Omental fat pad (tissue), 3 donors: ENCODE measurements at regions not wholly inside any gene's neighbourhood (a gene's known extent, or its start where the extent isn't known, plus 50 kb on each side); places are given as distances from the start of the nearest gene placed in this dataset.

Experiments used
- ATAC-seq: fragments of 150-250 bp; one replicate; pipeline ENCODE4 v1.9.1; 2016; ENCODE audit warnings: mild to moderate bottlenecking, moderate library complexity; ENCODE audit not compliant: low FRiP score
- DNase-seq: peaks from one replicate; pipeline ENCODE4 v3.0.0-alpha.2; 2019; ENCODE audit warnings: low spot score
- TF ChIP-seq, protein P1 (sequence below), 3 donors: fragments of 450-650 bp; IDR thresholded peaks; one replicate each; pipeline ENCODE4 v1.5.1; 2016 to 2017; ENCODE audit warnings: antibody characterized with exemption in 3 of 3, mild to moderate bottlenecking in 3 of 3, moderate library complexity in 2 of 3

DNA sequence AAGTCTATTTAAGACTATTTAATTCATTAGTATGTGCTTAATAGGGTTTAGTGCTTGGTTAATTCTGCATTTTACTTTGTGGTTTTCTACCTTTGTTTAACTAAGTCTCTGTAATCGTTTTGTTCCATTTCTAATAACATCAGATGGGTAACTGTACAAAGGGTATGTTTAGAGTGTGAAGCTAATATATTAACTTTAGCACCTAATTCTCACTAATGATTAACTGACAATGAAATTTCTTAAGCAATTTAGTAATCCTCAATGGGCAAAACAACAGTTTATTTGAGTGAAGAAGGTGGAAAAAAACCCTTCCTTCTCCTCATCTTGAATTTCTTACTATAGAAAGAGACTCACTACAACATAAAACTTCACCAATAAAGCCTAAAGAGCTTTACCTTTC is 448.1 kb upstream of the MIR17HG start:
- TF ChIP-seq, protein P1, sequence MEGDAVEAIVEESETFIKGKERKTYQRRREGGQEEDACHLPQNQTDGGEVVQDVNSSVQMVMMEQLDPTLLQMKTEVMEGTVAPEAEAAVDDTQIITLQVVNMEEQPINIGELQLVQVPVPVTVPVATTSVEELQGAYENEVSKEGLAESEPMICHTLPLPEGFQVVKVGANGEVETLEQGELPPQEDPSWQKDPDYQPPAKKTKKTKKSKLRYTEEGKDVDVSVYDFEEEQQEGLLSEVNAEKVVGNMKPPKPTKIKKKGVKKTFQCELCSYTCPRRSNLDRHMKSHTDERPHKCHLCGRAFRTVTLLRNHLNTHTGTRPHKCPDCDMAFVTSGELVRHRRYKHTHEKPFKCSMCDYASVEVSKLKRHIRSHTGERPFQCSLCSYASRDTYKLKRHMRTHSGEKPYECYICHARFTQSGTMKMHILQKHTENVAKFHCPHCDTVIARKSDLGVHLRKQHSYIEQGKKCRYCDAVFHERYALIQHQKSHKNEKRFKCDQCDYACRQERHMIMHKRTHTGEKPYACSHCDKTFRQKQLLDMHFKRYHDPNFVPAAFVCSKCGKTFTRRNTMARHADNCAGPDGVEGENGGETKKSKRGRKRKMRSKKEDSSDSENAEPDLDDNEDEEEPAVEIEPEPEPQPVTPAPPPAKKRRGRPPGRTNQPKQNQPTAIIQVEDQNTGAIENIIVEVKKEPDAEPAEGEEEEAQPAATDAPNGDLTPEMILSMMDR (IDR thresholded peaks at IDR 0.05) = no peak
- ATAC-seq = no peak
- DNase-seq = no peak

DNA sequence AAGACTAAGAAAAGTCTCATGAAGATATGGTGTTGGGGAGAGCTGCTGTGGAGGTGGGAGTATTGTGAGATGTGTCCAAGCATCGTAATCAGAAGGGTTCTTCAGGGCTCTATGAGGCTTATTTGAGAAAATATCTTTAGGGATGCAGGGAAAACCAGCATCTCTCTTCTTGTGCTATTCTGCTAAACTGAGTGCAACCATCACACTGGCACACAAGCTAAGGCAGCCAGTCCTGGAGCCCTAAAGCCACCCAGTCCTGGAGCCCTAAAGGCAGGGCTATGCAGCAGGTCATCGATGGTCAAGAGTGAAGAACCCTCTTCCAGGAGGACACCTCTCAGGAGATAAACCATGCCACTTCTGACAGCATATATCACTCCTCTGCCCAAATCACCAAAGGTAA is 445.2 kb upstream of the MIR17HG start:
- ATAC-seq (no peak), DNase-seq (no peak)
- TF ChIP-seq, protein P1 (IDR thresholded peaks at IDR 0.05) = no peak

DNA sequence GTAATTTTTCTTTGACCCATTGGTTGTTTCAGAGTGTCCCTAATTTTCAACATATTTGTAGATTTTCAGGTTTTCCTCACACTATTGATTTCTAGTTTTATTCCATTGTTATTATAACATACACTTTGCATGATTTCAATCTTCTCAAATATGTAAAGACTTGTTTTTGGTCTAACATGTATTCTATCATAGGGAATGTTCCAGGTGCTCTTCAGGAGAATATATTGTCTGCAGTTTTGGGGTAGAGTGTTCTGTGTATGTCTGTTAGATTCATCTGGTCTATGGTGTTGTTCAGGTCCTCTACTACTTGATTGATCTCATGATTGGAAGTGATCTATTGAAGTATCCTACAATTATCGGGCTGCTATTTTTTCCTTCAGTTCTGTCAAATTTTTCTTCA is 440.9 kb upstream of the MIR17HG start:
- no peak for ATAC-seq
- TF ChIP-seq, protein P1 (IDR thresholded peaks at IDR 0.05) = no peak

DNA sequence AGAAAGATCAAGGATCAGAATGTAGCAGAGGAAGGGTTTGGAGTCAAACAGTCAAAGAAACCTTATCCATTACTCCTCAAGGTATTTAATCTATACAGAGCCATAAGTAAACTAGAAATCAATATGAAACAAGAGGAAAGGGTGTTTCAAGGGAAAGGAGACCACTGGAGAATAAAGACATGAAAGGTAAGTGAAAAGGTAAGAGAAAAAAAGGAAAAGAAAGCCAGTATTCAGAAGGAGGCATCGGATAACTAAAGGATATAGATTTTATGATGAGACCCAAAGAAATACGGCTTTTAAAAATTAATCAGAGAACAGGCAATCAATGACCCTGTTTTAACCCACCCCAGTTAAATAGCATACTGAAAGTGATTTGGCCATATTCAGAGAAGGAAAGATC is 438.7 kb upstream of the MIR17HG start:
- TF ChIP-seq, protein P1 (IDR thresholded peaks at IDR 0.05) = no peak
- no peak for ATAC-seq
- DNase-seq = no peak

More for the DNA sequence above, 440.9 kb upstream of the MIR17HG start:
- DNase-seq = no peak

DNA sequence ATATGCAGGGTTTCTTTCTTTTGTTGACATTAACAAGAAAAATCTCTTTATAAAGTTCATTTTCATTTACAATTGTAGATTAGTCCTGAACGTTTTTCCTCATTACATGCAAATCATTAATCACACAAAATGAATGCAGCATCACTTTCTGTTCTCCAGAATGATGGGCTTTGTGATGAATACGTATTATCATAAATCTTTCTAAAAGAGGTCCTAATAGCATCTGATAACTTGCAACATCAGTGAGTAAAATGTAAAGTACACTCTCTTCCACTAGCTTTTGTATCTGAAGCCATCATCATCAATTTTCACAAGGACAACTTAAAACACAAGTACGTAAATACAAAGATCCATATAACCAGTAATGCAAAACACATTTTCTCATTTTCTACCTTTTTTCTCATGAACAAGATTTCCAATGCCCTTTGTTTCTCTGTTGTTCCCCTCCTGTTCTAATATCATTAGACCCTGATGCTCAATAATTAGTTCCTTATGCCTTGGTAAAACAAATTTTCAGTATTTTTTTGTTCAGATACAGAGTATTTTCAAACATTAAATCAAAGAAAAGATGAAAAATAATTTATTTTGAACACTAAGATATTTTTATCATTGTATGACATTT is 437.4 kb upstream of the MIR17HG start:
- TF ChIP-seq, protein P1 (IDR thresholded peaks at IDR 0.05) = no peak
- ATAC-seq (no peak), DNase-seq (no peak)

DNA sequence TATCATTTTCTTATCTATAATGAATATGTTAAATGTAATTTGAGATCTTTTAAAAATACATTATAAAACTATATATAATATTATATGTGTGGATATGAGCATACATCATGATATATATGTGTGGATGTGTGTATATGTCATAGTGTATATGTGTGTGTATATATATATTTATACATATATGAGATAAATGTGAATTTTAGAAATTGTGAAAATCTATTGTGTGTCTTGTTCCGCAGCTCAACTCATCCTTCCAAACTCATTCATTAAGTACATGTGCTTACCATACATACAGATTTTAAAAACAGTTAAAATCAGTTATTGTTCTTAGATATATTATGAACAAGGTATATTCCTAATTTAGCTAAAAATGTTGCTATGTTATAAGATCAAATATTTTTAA is 435.2 kb upstream of the MIR17HG start:
- DNase-seq (no peak), ATAC-seq (no peak)
- TF ChIP-seq, protein P1 (IDR thresholded peaks at IDR 0.05) = no peak

DNA sequence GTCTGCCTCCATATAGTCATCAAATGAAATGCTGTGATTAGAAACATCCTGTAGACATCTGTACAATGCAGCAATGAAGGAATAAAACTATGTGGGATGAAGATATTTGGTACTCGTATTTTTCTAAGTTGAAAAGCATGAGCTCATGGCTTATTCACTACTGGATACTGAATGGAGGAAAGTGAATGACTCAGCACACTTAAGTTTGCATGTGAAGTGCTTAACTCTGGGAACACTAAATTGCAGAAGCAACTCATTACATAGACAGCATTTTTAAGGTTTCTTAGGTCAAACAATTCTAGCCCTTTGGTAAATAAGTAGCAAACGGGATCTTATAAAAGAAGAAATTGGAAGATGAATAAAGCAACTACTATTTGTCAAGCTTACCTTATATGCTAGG is 429.0 kb upstream of the MIR17HG start:
- TF ChIP-seq, protein P1 (IDR thresholded peaks at IDR 0.05) = no peak
- DNase-seq (no peak), ATAC-seq (no peak)
